H9 (cell line): ENCODE measurements at regions not wholly inside any gene's neighbourhood (a gene's known extent, or its start where the extent isn't known, plus 50 kb on each side); places are given as distances from the start of the nearest gene placed in this dataset.

Experiments
- DNase-seq: peaks from one replicate; pipeline ENCODE4 v3.0.0-alpha.2; 2017
- H2AFZ ChIP-seq: one replicate; pipeline ENCODE4 v1.6.1; 2013; ENCODE audit warnings: mild to moderate bottlenecking, low read length, control low read depth, moderate library complexity
- H2AK5ac ChIP-seq: 2 replicates; pipeline ENCODE4 v1.6.1; 2013; ENCODE audit warnings: low read length, control low read depth, mixed read lengths; ENCODE audit not compliant: insufficient read length
- H2BK120ac ChIP-seq: one replicate; pipeline ENCODE4 v1.6.1; 2013; ENCODE audit warnings: low read depth, mild to moderate bottlenecking, low read length, control low read depth, inconsistent platforms; ENCODE audit not compliant: poor library complexity, severe bottlenecking
- H2BK12ac ChIP-seq: 2 replicates; pipeline ENCODE4 v1.6.1; 2013; ENCODE audit warnings: low read length, control low read depth, mixed read lengths, low read depth; ENCODE audit not compliant: insufficient read length
- H2BK15ac ChIP-seq: 2 replicates; pipeline ENCODE4 v1.6.1; 2013; ENCODE audit warnings: low read depth, low read length, control low read depth
- H2BK20ac ChIP-seq: one replicate; pipeline ENCODE4 v1.6.1; 2013; ENCODE audit warnings: low read depth, mild to moderate bottlenecking, low read length, control low read depth, inconsistent platforms; ENCODE audit not compliant: poor library complexity, severe bottlenecking
- H2BK5ac ChIP-seq: 2 replicates; pipeline ENCODE4 v1.6.1; 2013; ENCODE audit warnings: low read length, control low read depth, mixed read lengths; ENCODE audit not compliant: insufficient read length
- H3K14ac ChIP-seq: 2 replicates; pipeline ENCODE4 v1.6.1; 2013; ENCODE audit warnings: low read length, control low read depth; ENCODE audit not compliant: insufficient read depth
- H3K18ac ChIP-seq: 2 replicates; pipeline ENCODE4 v1.6.1; 2013; ENCODE audit warnings: low read depth, mild to moderate bottlenecking, mixed read lengths, low read length, control low read depth; ENCODE audit not compliant: insufficient read length
- H3K23ac ChIP-seq: 2 replicates; pipeline ENCODE4 v1.6.1; 2013; ENCODE audit warnings: low read length, control low read depth, mixed read lengths, low read depth; ENCODE audit not compliant: insufficient read length
- H3K23me2 ChIP-seq: 2 replicates; pipeline ENCODE4 v1.6.1; 2013; ENCODE audit warnings: low read depth, mild to moderate bottlenecking, mixed read lengths, low read length, control low read depth; ENCODE audit not compliant: insufficient read length, poor library complexity, severe bottlenecking
- H3K27ac ChIP-seq: 2 replicates; pipeline ENCODE4 v1.5.1; 2013; ENCODE audit warnings: low read length, control low read depth, mixed read lengths, low read depth; ENCODE audit not compliant: insufficient read length
- H3K27me3 ChIP-seq: 2 replicates; pipeline ENCODE4 v1.6.1; 2013; ENCODE audit warnings: low read length, control low read depth, inconsistent platforms; ENCODE audit not compliant: insufficient read depth
- H3K4ac ChIP-seq: 2 replicates; pipeline ENCODE4 v1.6.1; 2013; ENCODE audit warnings: low read depth, mild to moderate bottlenecking, control low read depth, inconsistent platforms, low read length, moderate library complexity
- H3K4me1 ChIP-seq: 2 replicates; pipeline ENCODE4 v1.6.1; 2013; ENCODE audit warnings: low read length, control low read depth, inconsistent platforms; ENCODE audit not compliant: insufficient read depth
- H3K4me2 ChIP-seq: 2 replicates; pipeline ENCODE4 v1.6.1; 2013; ENCODE audit warnings: low read length, control low read depth, mixed read lengths; ENCODE audit not compliant: insufficient read length, insufficient read depth
- H3K56ac ChIP-seq: 2 replicates; pipeline ENCODE4 v1.6.1; 2013; ENCODE audit warnings: low read depth, mild to moderate bottlenecking, mixed read lengths, low read length, control low read depth; ENCODE audit not compliant: insufficient read length
- H3K79me1 ChIP-seq: 2 replicates; pipeline ENCODE4 v1.6.1; 2013; ENCODE audit warnings: low read depth, mild to moderate bottlenecking, moderate library complexity, low read length, control low read depth, inconsistent platforms; ENCODE audit not compliant: insufficient read depth, poor library complexity, severe bottlenecking
- H3K79me2 ChIP-seq: 2 replicates; pipeline ENCODE4 v1.6.1; 2013; ENCODE audit warnings: low read length, control low read depth, inconsistent platforms; ENCODE audit not compliant: insufficient read depth
- H3K9ac ChIP-seq: 2 replicates; pipeline ENCODE4 v1.6.1; 2013; ENCODE audit warnings: low read length, control low read depth, mixed read lengths; ENCODE audit not compliant: insufficient read length; ENCODE audit errors: extremely low read depth
- H3K9me3 ChIP-seq: one replicate; pipeline ENCODE4 v1.6.1; 2013; ENCODE audit warnings: low read depth, low read length, inconsistent platforms; ENCODE audit not compliant: control insufficient read depth
- H3T11ph ChIP-seq: one replicate; pipeline ENCODE4 v1.6.1; 2013; ENCODE audit warnings: mild to moderate bottlenecking, low read length, control low read depth, inconsistent platforms
- H4K20me1 ChIP-seq: one replicate; pipeline ENCODE4 v1.6.1; 2013; ENCODE audit not compliant: control insufficient read depth, insufficient read length, insufficient read depth
- H4K5ac ChIP-seq: 2 replicates; pipeline ENCODE4 v1.6.1; 2013; ENCODE audit warnings: low read depth, mild to moderate bottlenecking, mixed read lengths, low read length, control low read depth; ENCODE audit not compliant: insufficient read length
- H4K8ac ChIP-seq: replicated peaks from 2 replicates; pipeline ENCODE4 v1.6.1; 2013; ENCODE audit warnings: low read length, control low read depth, mixed read lengths, low read depth; ENCODE audit not compliant: insufficient read length
- H4K91ac ChIP-seq: 2 replicates; pipeline ENCODE4 v1.6.1; 2013; ENCODE audit warnings: low read depth, mild to moderate bottlenecking, moderate library complexity, mixed read lengths, low read length, control low read depth; ENCODE audit not compliant: insufficient read length
- H3K27ac Mint-ChIP-seq, 3 experiments: 2 replicates in 2 of 3; 3 replicates in 1 of 3; pipeline ENCODE4 v1.8.0; 2020 to 2021; ENCODE audit warnings: mixed read lengths in 3 of 3, mild to moderate bottlenecking in 1 of 3, moderate library complexity in 1 of 3
- H3K27me3 Mint-ChIP-seq: 2 replicates; pipeline ENCODE4 v1.8.0; 2021; ENCODE audit warnings: low read depth, mild to moderate bottlenecking, moderate library complexity, mixed read lengths
- H3K36me3 Mint-ChIP-seq, 3 experiments: 2 replicates in 2 of 3; 3 replicates in 1 of 3; pipeline ENCODE4 v1.8.0; 2020 to 2021; ENCODE audit warnings: low read depth in 3 of 3, mixed read lengths in 3 of 3; ENCODE audit not compliant: insufficient read depth in 1 of 3
- H3K4me1 Mint-ChIP-seq, 2 experiments: 2 replicates each; pipeline ENCODE4 v1.8.0; 2020; ENCODE audit warnings: mixed read lengths in 2 of 2
- H3K4me3 Mint-ChIP-seq, 2 experiments: 2 replicates in 1 of 2; 3 replicates in 1 of 2; pipeline ENCODE4 v1.8.0; 2020 to 2021; ENCODE audit warnings: mild to moderate bottlenecking in 2 of 2, mixed read lengths in 2 of 2, moderate library complexity in 1 of 2
- H3K9me3 Mint-ChIP-seq, 2 experiments: 2 replicates in 1 of 2; 3 replicates in 1 of 2; pipeline ENCODE4 v1.8.0; 2020; ENCODE audit warnings: mild to moderate bottlenecking in 2 of 2, mixed read lengths in 2 of 2, moderate library complexity in 1 of 2
- TF ChIP-seq, protein P1 (sequence below): fragments of 200-600 bp; sonication (generic); conservative IDR thresholded peaks from 3 replicates; pipeline ENCODE4 v1.8.0; 2021; ENCODE audit warnings: antibody characterized with exemption, mild to moderate bottlenecking

DNA sequence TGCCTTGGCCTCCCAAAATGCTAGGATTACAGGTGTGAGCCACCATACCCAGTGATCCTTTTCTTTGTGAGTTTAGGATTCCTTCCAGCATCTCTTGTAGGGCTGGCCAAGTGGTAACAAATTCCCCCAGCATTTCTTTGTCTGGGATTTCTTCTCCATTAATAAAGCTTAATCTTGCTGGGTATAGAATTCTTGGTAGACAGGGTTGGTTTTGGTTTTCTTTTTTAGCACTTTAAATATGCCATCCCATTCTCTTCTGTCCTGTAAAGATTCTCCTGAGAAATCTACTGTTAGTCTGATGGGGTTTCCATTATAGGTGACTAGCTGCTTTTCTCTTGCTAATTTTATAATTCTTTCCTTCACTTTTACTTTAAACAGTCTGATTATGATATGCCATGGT lies 173.0 kb upstream of the TOM1L1 start:
- Histone ChIP-seq H3K14ac (no peak overlapping the region), H3K56ac (no peak overlapping the region), H3K18ac (no peak overlapping the region), H2BK15ac (no peak overlapping the region), H3K79me1 (no peaks in the 10 kb centered on the region), H2BK120ac (no peak overlapping the region), H2BK20ac (no peak overlapping the region), H4K5ac (no peak overlapping the region), H2BK5ac (no peak overlapping the region), H3K4me2 (no peak overlapping the region), H3K27me3 (no peaks in the 10 kb centered on the region), H2AFZ (no peak overlapping the region), H3K9me3 (peaks cover 9% of the 10 kb centered on the region), H3K23ac (no peak overlapping the region), H3K4ac (no peak overlapping the region), H2AK5ac (no peak overlapping the region), H4K91ac (no peak overlapping the region), H3K4me1 (no peaks in the 10 kb centered on the region), H3K9ac (no peak overlapping the region), H2BK12ac (no peak overlapping the region), H3K27ac (no peak overlapping the region), H3K23me2 (no peaks in the 10 kb centered on the region), H3K79me2 (no peaks in the 10 kb centered on the region), H3T11ph (no peak overlapping the region), H4K8ac (no peak overlapping the region), H4K20me1 (no peaks in the 10 kb centered on the region)
- H3K27ac Mint-ChIP-seq, result no peak overlapping the region
- peaks cover 56 to 67% of the 10 kb centered on the region in 2 experiments for H3K9me3 Mint-ChIP-seq
- peaks cover 19 to 56% (median 19%) of the 10 kb centered on the region in 3 experiments for H3K36me3 Mint-ChIP-seq
- H3K4me1 Mint-ChIP-seq, result no peaks in the 10 kb centered on the region
- TF ChIP-seq, protein P1, sequence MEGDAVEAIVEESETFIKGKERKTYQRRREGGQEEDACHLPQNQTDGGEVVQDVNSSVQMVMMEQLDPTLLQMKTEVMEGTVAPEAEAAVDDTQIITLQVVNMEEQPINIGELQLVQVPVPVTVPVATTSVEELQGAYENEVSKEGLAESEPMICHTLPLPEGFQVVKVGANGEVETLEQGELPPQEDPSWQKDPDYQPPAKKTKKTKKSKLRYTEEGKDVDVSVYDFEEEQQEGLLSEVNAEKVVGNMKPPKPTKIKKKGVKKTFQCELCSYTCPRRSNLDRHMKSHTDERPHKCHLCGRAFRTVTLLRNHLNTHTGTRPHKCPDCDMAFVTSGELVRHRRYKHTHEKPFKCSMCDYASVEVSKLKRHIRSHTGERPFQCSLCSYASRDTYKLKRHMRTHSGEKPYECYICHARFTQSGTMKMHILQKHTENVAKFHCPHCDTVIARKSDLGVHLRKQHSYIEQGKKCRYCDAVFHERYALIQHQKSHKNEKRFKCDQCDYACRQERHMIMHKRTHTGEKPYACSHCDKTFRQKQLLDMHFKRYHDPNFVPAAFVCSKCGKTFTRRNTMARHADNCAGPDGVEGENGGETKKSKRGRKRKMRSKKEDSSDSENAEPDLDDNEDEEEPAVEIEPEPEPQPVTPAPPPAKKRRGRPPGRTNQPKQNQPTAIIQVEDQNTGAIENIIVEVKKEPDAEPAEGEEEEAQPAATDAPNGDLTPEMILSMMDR, result no peak
- no peak for DNase-seq
- H3K4me3 Mint-ChIP-seq, result no peak overlapping the region
- H3K27me3 Mint-ChIP-seq, result no peaks in the 10 kb centered on the region
